HG02610 (cell line): ENCODE measurements at regions not wholly inside any gene's neighbourhood (a gene's known extent, or its start where the extent isn't known, plus 50 kb on each side); places are given as distances from the start of the nearest gene placed in this dataset.

ENCODE experiments used
- ATAC-seq: cut with Tn5 transposase; IDR thresholded peaks from one replicate; pipeline ENCODE4 v1.9.1; 2021; ENCODE audit warnings: mild to moderate bottlenecking, moderate library complexity; ENCODE audit not compliant: unreplicated experiment

DNA sequence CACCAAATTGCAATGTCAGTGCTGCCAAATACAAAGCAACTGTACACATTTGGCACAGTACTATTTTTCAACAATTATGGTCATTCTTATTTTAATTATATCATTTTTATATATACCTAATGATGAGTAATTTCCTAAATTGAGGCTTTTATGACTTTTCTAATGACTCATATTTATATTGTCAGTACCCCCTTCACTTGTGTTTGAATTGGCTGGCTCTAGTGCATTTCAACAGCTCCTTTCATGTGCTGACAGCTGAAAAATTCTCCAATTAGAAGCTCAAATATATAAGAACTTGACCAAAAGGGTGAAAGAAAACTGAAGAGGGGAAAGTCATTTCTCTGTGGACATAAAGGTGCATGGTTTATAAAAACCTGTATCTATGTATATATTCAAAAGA is 263.3 kb downstream of the SLITRK1 start:
- ATAC-seq, result no peak

DNA sequence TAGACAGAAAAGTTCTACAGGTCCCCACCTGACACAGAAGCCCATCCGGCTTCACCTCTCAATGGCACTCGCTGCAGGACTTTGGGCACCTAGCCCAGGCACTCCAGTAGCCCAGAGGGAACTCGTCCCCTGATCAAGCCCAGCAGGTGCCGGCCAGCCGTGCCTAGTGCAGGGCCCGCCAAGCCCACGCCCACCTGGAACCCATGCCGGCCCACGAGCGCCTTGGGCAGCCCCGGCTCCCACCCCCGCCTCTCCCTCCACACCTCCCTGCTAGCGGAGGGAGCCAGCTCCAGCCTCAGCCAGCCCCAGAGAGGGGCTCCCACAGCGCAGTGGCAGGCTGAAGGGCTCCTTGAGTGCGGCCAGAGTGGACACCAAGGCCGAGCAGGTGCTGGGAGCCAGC is 268.8 kb downstream of the SLITRK1 start:
- no peak for ATAC-seq

DNA sequence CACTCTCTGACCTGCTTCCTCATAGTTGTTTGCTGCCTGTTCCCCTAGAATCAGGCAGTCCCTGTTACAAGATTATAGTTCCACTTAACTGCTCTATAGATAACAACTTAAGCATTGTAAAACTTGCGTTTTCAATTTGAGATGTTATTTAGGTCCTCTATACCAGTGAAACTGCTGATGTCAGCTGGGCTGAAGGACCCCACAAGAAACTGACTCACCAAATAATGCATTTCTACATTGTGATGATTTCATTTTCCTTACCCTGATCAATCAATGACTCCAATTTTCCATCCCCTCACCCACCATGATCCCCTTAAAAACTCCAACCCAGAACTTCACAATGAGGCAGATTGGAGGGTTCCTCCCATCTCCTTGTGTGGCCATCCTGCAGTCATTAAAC is 280.7 kb downstream of the SLITRK1 start:
- ATAC-seq, result no peak

DNA sequence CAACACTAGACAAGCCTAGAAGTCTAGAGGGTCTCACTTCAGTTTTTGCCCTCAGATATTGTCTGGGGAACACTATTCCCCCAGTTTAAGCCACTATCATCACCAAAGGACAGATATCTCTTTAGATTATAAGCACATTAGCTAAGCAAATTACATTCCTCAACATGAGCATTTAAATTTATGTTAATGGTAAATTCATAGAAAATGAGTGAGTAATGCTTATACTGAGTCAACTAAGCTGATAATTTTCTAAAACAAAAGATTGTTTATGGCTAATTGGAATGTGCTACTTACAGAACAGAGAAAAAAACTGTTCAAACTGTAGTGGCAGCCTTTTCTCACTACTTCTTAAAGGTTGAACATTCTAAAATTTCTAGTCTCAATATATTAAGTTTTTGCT is 290.2 kb downstream of the SLITRK1 start:
- no peak for ATAC-seq

DNA sequence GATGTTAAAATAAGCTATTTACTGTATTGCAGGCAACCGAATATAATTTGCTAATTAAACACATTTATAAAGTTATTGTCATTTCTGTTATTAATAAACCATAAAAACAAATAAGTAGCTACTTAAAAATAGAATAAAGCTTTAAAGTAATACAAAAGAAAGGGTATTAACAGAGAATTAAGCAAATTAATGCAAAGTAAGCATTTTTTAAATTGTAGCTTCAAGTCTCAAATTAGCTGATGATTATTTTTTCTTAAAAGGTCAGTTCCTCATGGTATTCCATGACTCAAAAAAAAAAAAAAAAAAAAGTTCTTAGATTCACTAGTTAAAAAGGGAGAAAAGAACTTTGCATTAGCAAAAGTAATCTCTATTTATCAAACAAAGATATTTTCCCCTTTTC is 292.5 kb downstream of the SLITRK1 start:
- no peak for ATAC-seq

DNA sequence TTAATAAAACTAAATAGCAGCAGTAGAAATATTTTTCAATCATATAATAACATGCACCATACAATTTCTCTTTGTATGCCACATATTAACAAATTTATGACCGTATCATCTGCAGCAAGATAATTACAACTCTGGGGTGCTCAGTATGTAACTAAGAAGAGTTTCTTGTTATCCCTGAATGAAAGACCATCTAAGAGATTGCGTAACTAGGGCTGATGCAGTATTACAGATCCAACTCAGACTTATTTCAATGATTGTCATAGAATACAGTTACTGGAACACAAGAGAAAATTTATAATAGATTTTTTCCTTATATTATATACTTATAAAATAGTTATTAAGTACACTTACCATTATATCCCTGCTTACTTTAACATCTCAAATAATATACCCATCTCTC is 305.1 kb downstream of the SLITRK1 start:
- no peak for ATAC-seq

DNA sequence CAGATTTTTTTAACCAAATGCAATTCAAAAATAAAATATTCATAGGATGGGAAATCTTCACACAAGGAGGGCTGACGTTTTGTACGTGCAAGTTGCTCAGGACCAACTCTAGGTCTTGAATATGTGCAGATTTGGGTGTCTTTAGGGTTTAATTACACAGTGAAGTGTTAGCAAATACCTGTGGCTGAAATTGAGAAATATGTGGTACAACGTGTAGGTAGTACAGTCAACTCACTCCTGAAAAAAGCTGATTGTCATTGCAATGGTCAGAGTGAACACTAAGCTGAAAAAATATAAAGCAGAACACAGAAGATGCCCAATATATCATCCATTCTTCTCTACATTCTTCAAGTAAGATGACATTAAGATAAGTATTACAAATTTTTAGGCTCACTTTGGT is 314.3 kb downstream of the SLITRK1 start:
- peak; percentile 86 for ATAC-seq

DNA sequence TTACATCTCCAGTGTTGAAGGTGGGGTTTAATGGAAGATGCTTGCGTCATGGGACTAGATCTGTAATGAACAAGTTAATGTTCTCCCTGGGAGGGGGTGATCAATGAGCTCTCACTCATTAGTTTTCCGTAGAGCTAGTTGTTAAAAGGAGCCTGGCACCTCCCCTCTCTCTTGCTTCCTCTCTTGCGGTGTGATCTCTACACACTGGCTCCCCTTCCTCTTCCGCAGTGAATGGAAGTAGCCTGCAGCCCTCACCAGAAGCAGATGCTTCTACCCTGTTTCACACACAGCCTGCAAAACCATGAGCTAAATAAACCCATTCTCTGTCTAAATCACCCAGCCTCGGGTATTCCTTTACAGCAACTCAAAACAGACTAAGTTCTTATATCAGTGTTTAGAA is 318.8 kb downstream of the SLITRK1 start:
- no peak for ATAC-seq

DNA sequence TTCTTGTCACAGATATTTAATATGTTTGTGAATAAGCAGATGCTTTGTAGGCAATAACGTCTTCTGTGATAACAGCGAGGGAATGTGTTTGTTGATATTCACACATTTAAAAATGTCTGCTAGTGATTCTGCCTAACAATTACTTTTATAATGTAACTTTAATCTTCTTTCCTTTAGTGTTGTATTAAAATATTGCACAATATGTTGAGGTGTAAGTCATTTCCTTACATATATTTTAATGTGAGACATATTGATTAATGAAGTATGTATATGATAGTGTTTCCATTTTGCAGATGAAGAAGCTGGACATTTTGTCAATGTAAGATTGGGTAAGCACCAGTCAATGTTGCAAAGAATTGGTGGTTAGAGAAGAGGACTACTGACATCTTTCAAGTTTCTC is 324.4 kb downstream of the SLITRK1 start:
- no peak for ATAC-seq

DNA sequence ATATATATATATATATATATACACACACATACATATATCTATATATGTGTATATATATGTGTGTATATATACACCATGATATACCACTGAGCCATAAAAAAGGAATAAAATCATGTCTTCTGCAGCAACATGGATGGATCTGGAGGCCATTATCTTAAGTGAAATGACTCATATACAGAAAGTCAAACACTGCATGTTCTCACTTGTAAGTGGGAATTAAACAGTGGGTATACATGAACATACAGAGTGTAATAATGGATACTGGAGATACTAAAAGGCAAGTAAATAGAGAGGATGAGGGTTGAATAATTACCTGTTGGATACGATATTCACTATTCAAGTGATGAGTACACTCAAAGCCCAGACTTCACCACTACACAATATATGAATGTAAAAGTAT is 332.6 kb downstream of the SLITRK1 start:
- ATAC-seq, result no peak

DNA sequence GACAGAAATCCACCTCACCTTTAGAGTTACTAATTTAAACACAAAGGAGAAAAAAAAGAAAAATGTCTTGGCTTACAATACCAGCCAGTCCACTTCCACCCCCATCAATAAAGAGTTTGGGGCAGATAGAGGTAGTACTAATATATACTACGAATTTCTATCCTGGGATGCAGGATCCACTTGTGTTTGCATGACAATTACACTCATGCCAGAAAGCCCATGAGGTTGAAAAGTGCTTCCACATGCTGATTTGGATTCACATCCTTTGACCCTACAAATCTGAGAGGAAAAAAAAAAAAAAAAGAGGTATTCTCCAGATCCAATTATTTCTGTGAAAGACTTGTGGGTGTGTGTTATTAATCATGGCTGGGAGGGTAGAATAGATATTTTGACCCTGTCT is 335.2 kb downstream of the SLITRK1 start:
- ATAC-seq, result no peak

DNA sequence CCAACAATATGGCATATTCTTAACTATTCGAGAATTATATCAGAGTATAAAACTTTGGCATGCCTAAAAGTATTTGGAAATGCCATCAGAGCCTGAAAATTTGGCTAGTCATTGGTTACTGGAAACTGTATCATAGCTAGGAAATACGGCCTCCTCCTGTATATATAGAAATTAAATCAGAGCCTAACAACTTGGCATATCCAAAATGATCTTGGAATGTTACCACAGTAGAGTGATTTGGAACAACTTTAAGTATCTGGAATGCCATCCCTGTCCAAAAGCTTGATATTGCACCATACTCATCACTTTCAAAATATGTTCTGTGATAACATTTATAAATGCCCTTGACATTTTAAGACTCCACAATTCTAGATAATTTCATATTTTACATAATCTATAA is 335.8 kb downstream of the SLITRK1 start:
- ATAC-seq, result no peak

DNA sequence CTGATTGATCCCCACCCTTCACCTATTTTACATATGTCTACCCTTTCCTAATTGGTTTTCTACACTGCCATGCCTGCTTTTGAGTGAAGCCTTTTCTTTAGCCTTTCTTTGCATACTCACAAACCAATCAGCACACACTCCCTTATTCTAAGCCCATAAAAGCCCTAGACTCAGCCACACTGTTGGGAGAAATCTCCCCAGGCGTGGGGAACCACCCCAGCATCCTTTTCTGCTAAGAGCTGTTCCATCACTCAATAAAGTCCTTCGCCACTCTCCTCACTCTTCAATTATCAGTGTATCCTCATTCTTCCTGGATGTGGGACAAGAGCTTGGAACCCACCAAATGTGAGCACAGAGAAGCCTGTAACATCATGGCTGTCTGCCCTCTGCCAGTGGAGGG is 343.6 kb downstream of the SLITRK1 start:
- ATAC-seq, result no peak

DNA sequence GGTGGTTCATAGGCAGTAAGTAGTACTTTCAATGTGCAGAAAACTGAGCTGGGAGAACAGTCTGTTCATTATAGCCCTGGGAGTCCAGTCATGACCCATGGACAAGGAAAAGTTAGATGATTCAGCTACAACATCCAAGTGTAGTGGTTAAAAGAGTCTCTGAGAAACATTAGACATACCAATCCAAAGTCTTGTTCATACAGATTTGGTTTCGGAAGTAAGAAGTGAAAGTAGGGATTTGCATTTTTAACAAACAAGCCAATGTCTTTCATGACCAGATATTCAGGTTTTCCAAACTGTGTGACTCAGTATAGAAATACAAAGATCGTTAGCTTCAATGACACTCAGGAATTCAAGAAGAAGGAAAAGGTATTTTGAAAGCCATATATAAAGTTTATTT is 345.3 kb downstream of the SLITRK1 start:
- no peak for ATAC-seq

DNA sequence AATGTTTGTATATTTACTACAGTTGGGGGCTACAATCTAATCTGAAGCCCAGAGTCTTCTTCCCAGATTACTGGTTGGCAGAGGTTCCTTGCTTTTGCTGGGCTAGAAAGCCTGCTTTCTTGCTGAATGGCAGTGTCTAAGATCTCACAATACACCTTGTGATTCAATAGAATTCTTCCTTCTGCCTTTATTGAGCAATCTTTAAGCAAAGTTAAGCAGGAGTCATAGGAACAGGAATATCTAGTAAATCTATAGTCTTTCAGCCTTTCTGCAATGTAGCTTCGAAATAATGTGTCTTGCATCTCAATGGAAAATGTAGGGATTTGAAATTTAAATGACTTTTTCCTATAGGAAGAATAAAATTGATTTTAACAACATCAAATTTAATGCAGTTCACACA is 346.1 kb downstream of the SLITRK1 start:
- ATAC-seq, result no peak

DNA sequence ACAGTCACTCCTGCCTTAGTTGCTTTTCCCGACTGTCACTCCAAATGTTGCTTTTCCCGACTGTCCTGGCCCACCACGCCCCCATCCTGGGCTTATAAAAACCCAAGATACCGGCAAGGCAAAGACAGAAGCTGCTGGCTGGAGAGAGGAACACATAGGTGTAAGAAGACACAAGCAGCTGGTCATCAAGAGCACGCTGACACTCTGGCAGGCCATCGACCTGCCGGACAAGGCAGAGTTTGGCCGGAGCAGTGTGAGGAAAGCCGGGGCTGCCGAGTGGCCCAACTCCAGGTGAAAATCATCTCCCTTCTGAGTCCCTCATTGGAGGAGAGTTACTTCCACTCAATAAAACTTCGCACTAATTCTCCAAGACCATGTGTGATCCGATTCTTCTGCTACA is 349.5 kb downstream of the SLITRK1 start:
- no peak for ATAC-seq

DNA sequence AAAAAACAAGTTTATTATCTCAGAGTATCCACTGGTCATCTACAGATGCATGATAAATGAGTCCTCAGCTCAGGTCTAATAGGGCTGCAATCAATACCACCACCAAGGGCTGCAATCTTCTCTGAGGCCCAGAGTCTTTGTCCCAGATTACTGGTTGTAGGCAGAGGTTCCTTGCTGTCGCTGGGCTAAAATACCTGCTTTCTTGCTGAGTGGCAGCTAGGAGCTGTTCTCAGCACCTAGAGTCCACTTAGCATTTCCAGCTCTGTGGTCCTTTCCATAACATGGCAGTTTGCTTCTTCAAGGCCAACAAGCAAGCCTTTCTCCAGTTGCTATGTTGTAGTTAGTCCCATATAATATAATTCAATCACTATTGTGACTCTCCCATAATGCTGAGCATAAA is 351.3 kb downstream of the SLITRK1 start:
- ATAC-seq, result no peak

DNA sequence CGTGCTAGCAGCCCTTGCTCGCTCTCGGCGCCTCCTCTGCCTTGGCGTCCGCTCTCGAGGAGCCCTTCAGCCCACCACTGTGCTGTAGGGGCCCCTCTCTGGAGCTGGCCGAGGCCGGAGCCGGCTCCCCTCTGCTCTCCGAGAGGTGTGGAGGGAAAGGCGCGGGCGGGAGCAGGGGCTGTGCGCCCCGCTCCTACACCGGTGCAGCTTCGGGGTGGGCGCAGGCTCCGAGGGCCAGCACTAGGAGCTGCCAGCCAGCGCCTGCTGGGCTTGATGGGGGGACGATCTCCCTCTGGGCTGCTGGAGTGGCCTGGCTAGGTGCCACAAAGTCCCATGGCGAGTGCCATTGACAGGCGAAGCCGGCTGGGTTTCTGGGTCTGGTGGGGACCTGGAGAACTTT is 365.5 kb downstream of the SLITRK1 start:
- no peak for ATAC-seq

DNA sequence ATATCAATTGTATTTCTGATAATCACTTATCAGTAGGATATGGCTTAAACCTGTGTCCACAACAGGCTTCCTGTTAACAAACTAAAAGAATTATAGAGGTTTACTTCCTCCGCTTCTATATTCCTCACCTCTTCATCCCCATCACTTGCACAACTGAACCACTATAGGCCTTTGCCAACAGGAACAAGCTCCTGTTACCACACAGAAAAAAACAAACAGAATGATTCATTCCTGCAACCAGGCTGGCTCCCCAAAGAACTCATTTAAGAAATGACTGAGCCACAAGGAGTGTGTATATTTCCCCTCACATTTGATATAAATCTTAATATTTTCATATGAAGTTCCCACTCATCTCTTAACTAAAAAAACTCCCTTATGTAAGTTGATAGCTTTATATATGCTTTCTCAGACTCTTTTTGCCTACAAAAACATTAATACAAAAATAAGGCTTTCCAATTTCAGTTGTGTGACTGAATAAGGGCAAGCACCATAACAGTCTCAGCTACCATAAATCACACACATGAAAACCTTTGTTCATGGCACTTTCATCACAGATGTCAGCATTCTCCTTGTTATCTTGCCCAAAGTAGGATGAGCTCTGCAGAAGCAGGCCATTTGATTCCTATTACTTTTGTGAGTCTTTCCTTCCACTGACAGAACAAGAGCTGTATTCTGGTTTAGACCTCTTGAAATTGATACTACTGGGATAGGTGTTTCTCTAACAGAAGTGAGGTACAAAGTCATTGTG is 366.8 kb downstream of the SLITRK1 start:
- no peak for ATAC-seq

DNA sequence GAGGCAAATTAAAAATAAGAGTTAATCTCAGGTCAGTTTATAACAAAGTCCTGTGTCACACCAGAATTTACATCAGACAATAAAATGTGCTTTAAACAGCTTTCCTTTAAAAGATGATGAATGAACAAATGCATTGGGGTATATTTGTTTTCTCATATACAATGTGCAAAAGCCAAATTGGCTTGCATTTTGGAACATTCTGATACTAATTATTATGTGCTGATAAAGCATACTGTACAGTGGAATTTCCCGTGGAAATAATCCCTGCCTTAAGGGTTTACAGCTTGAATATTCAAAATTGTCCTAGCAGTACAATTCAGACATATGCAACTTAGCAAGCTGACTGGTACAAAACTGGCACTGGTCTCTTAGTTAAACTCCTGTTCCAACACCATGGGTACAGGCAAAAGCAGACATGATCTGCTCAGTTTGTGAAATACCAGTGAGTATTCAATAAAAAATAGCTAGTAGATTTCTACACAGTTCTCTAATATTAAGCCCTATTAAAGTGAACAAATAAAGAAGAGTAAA is 373.4 kb downstream of the SLITRK1 start:
- ATAC-seq, result no peak

DNA sequence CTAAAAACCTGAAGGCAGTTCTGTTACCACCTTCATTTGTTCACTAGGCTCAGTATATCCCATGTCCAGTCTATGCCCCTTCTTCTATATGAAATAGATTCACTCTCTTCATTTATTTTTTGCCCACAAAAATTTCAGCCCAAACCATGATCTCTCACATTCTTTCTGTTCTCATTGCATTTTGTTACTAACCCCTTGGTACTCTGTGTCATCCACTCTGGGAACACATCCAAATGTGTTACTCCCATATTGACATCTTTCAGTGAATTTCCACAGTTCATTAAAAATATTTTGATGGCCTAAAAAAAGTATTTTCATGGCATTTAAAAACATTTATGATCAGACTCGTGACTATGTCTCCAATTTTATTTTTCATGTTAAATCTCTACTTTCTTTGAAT is 378.9 kb downstream of the SLITRK1 start:
- no peak for ATAC-seq

DNA sequence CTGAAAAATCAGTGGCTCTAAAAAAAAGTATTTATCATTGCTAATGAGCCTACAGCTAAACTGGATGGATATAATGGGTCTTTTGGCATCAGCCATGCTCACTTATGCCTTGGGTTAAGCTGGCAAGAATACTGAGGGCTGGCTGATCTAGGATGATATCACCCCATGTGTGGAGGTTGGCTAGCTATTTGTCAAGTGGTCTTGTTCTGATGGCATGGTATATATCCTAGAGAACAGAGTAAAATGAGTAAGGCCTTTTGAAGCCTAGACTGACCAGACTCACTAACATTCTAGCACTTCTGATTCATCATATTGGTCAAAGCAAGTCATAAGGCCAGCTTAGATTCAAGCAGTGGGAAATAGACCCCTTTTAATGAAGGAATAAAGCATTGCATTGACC is 383.0 kb downstream of the SLITRK1 start:
- ATAC-seq, result no peak
